IMR-90 (cell line): ENCODE measurements at regions not wholly inside any gene's neighbourhood (a gene's known extent, or its start where the extent isn't known, plus 50 kb on each side); places are given as distances from the start of the nearest gene placed in this dataset.

Experiments
- ATAC-seq: fragments of 200-7000 bp; cut with Tn5 transposase; 2 replicates; pipeline ENCODE4 v1.9.1; 2020; ENCODE audit warnings: low read depth, mild to moderate bottlenecking, moderate library complexity
- BruUV-seq: library from RNA; stranded (reverse); fragments of 400-500 nt; replicated peaks from 2 replicates; lab custom pipeline; 2021; lab: Mats Ljungman, UMichigan
- CTCF ChIA-PET: fragments of 300-600 bp; formaldehyde crosslinking; extraction: SDS; loops from one replicate; lab custom pipeline; 2021; ENCODE audit warnings: antibody characterized with exemption; lab: Yijun Ruan, JAX
- POLR2A ChIA-PET: fragments of 300-600 bp; sonication (Branson Sonifier 250); formaldehyde crosslinking; loops from one replicate; lab custom pipeline; 2022; ENCODE audit warnings: antibody characterized with exemption; ENCODE audit not compliant: unreplicated experiment; lab: Charles Lee
- DNase-seq: peaks from one replicate; pipeline ENCODE4 v3.0.0; 2013
- H2AFZ ChIP-seq: replicated peaks from 2 replicates; pipeline ENCODE3; 2013; ENCODE audit warnings: low read length, mild to moderate bottlenecking; ENCODE audit not compliant: poor library complexity
- H2AK5ac ChIP-seq: 2 replicates; pipeline ENCODE4 v1.6.1; 2013; ENCODE audit warnings: low read depth, low read length, inconsistent platforms
- H2AK9ac ChIP-seq: replicated peaks from 2 replicates; pipeline ENCODE3; 2013; ENCODE audit warnings: mild to moderate bottlenecking, low read depth, low read length, moderate library complexity; ENCODE audit not compliant: poor library complexity
- H2BK120ac ChIP-seq: 2 replicates; pipeline ENCODE4 v1.6.1; 2013; ENCODE audit warnings: low read depth, low read length, inconsistent platforms
- H2BK15ac ChIP-seq: 3 replicates; pipeline ENCODE4 v1.6.1; 2013; ENCODE audit warnings: low read depth, low read length, inconsistent platforms
- H2BK20ac ChIP-seq: 2 replicates; pipeline ENCODE4 v1.6.1; 2013; ENCODE audit warnings: low read depth, mild to moderate bottlenecking, inconsistent platforms, low read length, moderate library complexity
- H2BK5ac ChIP-seq: 2 replicates; pipeline ENCODE4 v1.6.1; 2013; ENCODE audit warnings: mild to moderate bottlenecking, low read depth, low read length, inconsistent platforms; ENCODE audit not compliant: poor library complexity, severe bottlenecking
- H3K14ac ChIP-seq: replicated peaks from 2 replicates; pipeline ENCODE4 v1.6.1; 2013; ENCODE audit warnings: low read depth, low read length, inconsistent platforms
- H3K18ac ChIP-seq: 2 replicates; pipeline ENCODE4 v1.6.1; 2013; ENCODE audit warnings: low read depth, low read length, control low read depth
- H3K23ac ChIP-seq: 2 replicates; pipeline ENCODE4 v1.6.1; 2013; ENCODE audit warnings: low read depth, low read length, inconsistent platforms
- H3K27ac ChIP-seq: 2 replicates; pipeline ENCODE4 v1.5.1; 2013; ENCODE audit warnings: mild to moderate bottlenecking, control low read depth, low read length; ENCODE audit not compliant: insufficient read depth
- H3K27me3 ChIP-seq: 2 replicates; pipeline ENCODE4 v1.6.1; 2013; ENCODE audit warnings: low read length; ENCODE audit not compliant: control insufficient read depth, insufficient read depth
- H3K36me3 ChIP-seq: 2 replicates; pipeline ENCODE4 v1.6.1; 2013; ENCODE audit warnings: low read length, mixed read lengths; ENCODE audit not compliant: control insufficient read depth, insufficient read depth
- H3K4ac ChIP-seq: 2 replicates; pipeline ENCODE4 v1.6.1; 2013; ENCODE audit warnings: low read depth, low read length, inconsistent platforms
- H3K4me1 ChIP-seq: 2 replicates; pipeline ENCODE4 v1.6.1; 2013; ENCODE audit warnings: low read length, mixed read lengths; ENCODE audit not compliant: control insufficient read depth, insufficient read depth
- H3K4me2 ChIP-seq: 2 replicates; pipeline ENCODE4 v1.6.1; 2013; ENCODE audit warnings: low read depth, mild to moderate bottlenecking, control low read depth, low read length, moderate library complexity
- H3K4me3 ChIP-seq: 2 replicates; pipeline ENCODE4 v1.5.1; 2013; ENCODE audit warnings: low read depth, mild to moderate bottlenecking, control low read depth, low read length, moderate library complexity; ENCODE audit not compliant: insufficient read depth
- H3K56ac ChIP-seq: 2 replicates; pipeline ENCODE4 v1.6.1; 2013; ENCODE audit warnings: low read length, inconsistent platforms; ENCODE audit not compliant: insufficient read depth; ENCODE audit errors: extremely low read depth
- H3K79me1 ChIP-seq, 2 experiments: 2 replicates each; pipeline ENCODE4 v1.6.1; 2013; ENCODE audit warnings: low read length in 2 of 2, inconsistent platforms in 1 of 2, low read depth in 1 of 2
- H3K9ac ChIP-seq: 2 replicates; pipeline ENCODE4 v1.6.1; 2013; ENCODE audit warnings: low read depth, low read length, control low read depth
- H3K9me1 ChIP-seq: 2 replicates; pipeline ENCODE4 v1.6.1; 2013; ENCODE audit warnings: low read length, inconsistent platforms; ENCODE audit not compliant: insufficient read depth
- H3K9me3 ChIP-seq: 2 replicates; pipeline ENCODE4 v1.6.1; 2013; ENCODE audit warnings: low read length; ENCODE audit not compliant: control insufficient read depth, insufficient read depth
- H4K20me1 ChIP-seq: 2 replicates; pipeline ENCODE4 v1.6.1; 2013; ENCODE audit warnings: low read length, inconsistent platforms; ENCODE audit not compliant: insufficient read depth
- H4K5ac ChIP-seq: 2 replicates; pipeline ENCODE4 v1.6.1; 2013; ENCODE audit warnings: mild to moderate bottlenecking, low read depth, low read length, control low read depth
- H4K8ac ChIP-seq, 2 experiments: 2 replicates each; pipeline ENCODE4 v1.6.1; 2013; ENCODE audit warnings: low read depth in 2 of 2, low read length in 2 of 2, control low read depth in 1 of 2, inconsistent platforms in 1 of 2
- H4K91ac ChIP-seq: 2 replicates; pipeline ENCODE4 v1.6.1; 2013; ENCODE audit warnings: low read depth, low read length, inconsistent platforms; ENCODE audit not compliant: insufficient read depth
- CEBPB ChIP-seq: IDR thresholded peaks from 2 replicates; pipeline ENCODE4 v1.6.1; 2012; ENCODE audit warnings: low read depth, low read length, improper control_type of control experiment
- CTCF ChIP-seq: conservative IDR thresholded peaks from 2 replicates; pipeline ENCODE4 v1.5.1; 2012; ENCODE audit warnings: mild to moderate bottlenecking, low read depth, low read length, improper control_type of control experiment
- ELK1 ChIP-seq: fragments of 150-350 bp; IDR thresholded peaks from 2 replicates; pipeline ENCODE4 v1.6.1; 2016; ENCODE audit warnings: low read depth, mild to moderate bottlenecking, low read length, moderate library complexity, borderline replicate concordance
- FOS ChIP-seq: fragments of 150-350 bp; IDR thresholded peaks from 2 replicates; pipeline ENCODE4 v1.6.1; 2016; ENCODE audit warnings: low read depth, low read length
- MAFK ChIP-seq: IDR thresholded peaks from 2 replicates; pipeline ENCODE4 v1.6.1; 2012; ENCODE audit warnings: low read depth, low read length, improper control_type of control experiment
- NFE2L2 ChIP-seq: fragments of 150-350 bp; IDR thresholded peaks from 2 replicates; pipeline ENCODE4 v1.6.1; 2016; ENCODE audit warnings: low read depth, mild to moderate bottlenecking, low read length
- RFX5 ChIP-seq: IDR thresholded peaks from 2 replicates; pipeline ENCODE4 v1.8.0; 2012; ENCODE audit warnings: low read depth, mild to moderate bottlenecking, low read length, moderate library complexity
- WGBS, 2 experiments: methylation state at CpG; one replicate each; pipeline versions ENCODE4 v1.1.5 to v1.1.7; 2013; ENCODE audit warnings: missing lambda C conversion rate in 2 of 2; ENCODE audit not compliant: insufficient read length in 1 of 2; ENCODE audit errors: extremely low coverage in 2 of 2; 5-methylcytosine and 5-hydroxymethylcytosine counted together
- dilution Hi-C: fragments of 300-500 bp; cut with HindIII; formaldehyde crosslinking; loops from one replicate; pipeline ENCODE4 v1.14.3; 2018; ENCODE audit warnings: low sequenced_read_pairs; ENCODE audit not compliant: unreplicated experiment
- in situ Hi-C: fragments of 300-500 bp; cut with MboI; formaldehyde crosslinking; loops from 3 replicates; pipeline ENCODE4 v1.14.3; 2019; ENCODE audit warnings: low sequenced_read_pairs, inconsistent platforms, mixed read lengths
- intact Hi-C: fragments of 100-400 bp; cut with micrococcal nuclease; formaldehyde crosslinking; loops from 2 replicates; pipeline ENCODE4 v1.10.0; 2022

DNA sequence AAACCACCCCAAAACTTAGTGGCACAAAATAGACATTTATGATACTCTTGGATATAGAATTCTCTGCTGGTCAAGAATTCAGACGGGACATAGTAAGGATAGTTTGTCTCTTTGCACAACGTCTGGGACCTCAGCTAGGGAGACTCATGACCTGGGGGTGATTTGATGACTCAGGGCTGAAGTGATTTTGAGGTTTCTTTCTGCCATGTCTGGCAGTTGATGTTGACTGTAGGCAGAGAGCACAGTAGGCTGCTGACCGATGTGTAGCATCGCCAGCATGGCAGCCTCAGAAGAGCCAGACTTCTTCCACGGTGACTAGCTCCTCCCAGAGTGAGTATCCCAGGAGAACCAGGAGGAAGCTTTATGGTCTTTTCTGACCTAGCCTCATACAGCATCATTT is 88.9 kb upstream of the FRMD6 start:
- peak overlapping the region; percentile 69 for H4K91ac ChIP-seq
- no peak overlapping the region for H3K4me2 ChIP-seq
- peak overlapping the region; percentile 47; the same call in 1 of the 2 replicates for H3K18ac ChIP-seq
- peak overlapping the region; percentile 10 to 59; a peak in 3 of 4 replicates for H4K8ac ChIP-seq
- H3K27me3 ChIP-seq = no peaks in the 10 kb centered on the region
- H3K56ac ChIP-seq = no peak overlapping the region
- H2BK120ac ChIP-seq = peak overlapping the region; percentile 54
- BruUV-seq = no TSS peak
- H2BK20ac ChIP-seq = peak overlapping the region; percentile 69
- H3K4ac ChIP-seq = peak overlapping the region; percentile 62
- dilution Hi-C loops (no loop called here), intact Hi-C loops (no loop called here), in situ Hi-C loops (no loop called here)
- peak overlapping the region; percentile 62; the same call in 1 of the 2 replicates for H4K5ac ChIP-seq
- H4K20me1 ChIP-seq = no peaks in the 10 kb centered on the region
- peak overlapping the region; percentile 15 for H2AFZ ChIP-seq
- no peaks in the 10 kb centered on the region for H3K9me3 ChIP-seq
- peak overlapping the region; percentile 6; the same call in 1 of the 2 replicates for H3K23ac ChIP-seq
- no CpG with 5 or more reads among the region's 5 CpGs for WGBS, 2 experiments
- peak; percentile 68 for DNase-seq
- peak overlapping the region; percentile 92; the same call in 1 of the 2 replicates for H2AK5ac ChIP-seq
- POLR2A ChIA-PET = no interaction called here
- H2BK5ac ChIP-seq = peak overlapping the region; percentile 84
- H3K9ac ChIP-seq = no peak overlapping the region
- H3K79me1 ChIP-seq = peaks cover 5 to 53% of the 10 kb centered on the region in 2 experiments; a peak in 3 of 4 replicates
- peak overlapping the region; percentile 83 for H2AK9ac ChIP-seq
- H2BK15ac ChIP-seq = peak overlapping the region; percentile 81; the same call in 2 of the 3 replicates
- TF ChIP-seq MAFK = peak; percentile 39; the same call in 1 of the 2 replicates
- no peak for TF ChIP-seq CTCF
- TF ChIP-seq RFX5 = no peak
- peak; percentile 48 for TF ChIP-seq CEBPB
- TF ChIP-seq NFE2L2 = no peak
- no peak for TF ChIP-seq ELK1
- TF ChIP-seq FOS = peak; percentile 57; the same call in 1 of the 2 replicates
- H3K14ac ChIP-seq = peak overlapping the region; percentile 48
- no peaks in the 10 kb centered on the region for H3K36me3 ChIP-seq
- ATAC-seq = peak; percentile 46
- no peak overlapping the region for H3K4me3 ChIP-seq
- CTCF ChIA-PET = interaction anchor here (0.6 to 1.0 kb wide), 3 partner anchors 19 to 57 kb away, joined by 3 to 4 read pairs (median 3); no protein-coding TSS in a partner anchor
- H3K9me1 ChIP-seq = peaks cover 3% of the 10 kb centered on the region; the same call in 1 of the 2 replicates
- peak overlapping the region; percentile 42; the same call in 1 of the 2 replicates for H3K27ac ChIP-seq
- peaks cover 22% of the 10 kb centered on the region for H3K4me1 ChIP-seq
